GM23338 (cell line): ENCODE measurements at regions not wholly inside any gene's neighbourhood (a gene's known extent, or its start where the extent isn't known, plus 50 kb on each side); places are given as distances from the start of the nearest gene placed in this dataset.
A peak's percentile ranks its signal among the peaks of the same experiment; 100 is the strongest.

Experiments used
- ATAC-seq: fragments of 200-7000 bp; cut with Tn5 transposase; 3 replicates; pipeline ENCODE4 v1.9.1; 2020
- DNase-seq: peaks from one replicate; pipeline ENCODE4 v3.0.0-alpha.2; 2015; ENCODE audit warnings: low spot score
- H2AFZ ChIP-seq: fragments of 200-600 bp; sonication (generic); 2 replicates; pipeline ENCODE4 v1.8.0; 2016; ENCODE audit warnings: antibody characterized with exemption, mild to moderate bottlenecking, moderate library complexity
- H3F3A ChIP-seq: fragments of 200-600 bp; sonication (generic); replicated peaks from 2 replicates; pipeline ENCODE4 v1.8.0; 2017; ENCODE audit warnings: antibody characterized with exemption, mixed run types, low read depth
- H3K27ac ChIP-seq: fragments of 200-600 bp; sonication (generic); 2 replicates; pipeline ENCODE4 v1.6.1; 2016; ENCODE audit warnings: low read depth
- H3K27me3 ChIP-seq: fragments of 200-600 bp; sonication (generic); 2 replicates; pipeline ENCODE4 v1.8.0; 2016; ENCODE audit warnings: mild to moderate bottlenecking, mixed run types, moderate library complexity; ENCODE audit not compliant: insufficient read depth
- H3K36me3 ChIP-seq: fragments of 200-600 bp; sonication (generic); 2 replicates; pipeline ENCODE4 v1.8.0; 2016; ENCODE audit warnings: mild to moderate bottlenecking; ENCODE audit not compliant: insufficient read depth
- H3K4me1 ChIP-seq: fragments of 200-600 bp; sonication (generic); 2 replicates; pipeline ENCODE4 v1.8.0; 2016; ENCODE audit warnings: mild to moderate bottlenecking, moderate library complexity; ENCODE audit not compliant: insufficient read depth
- H3K4me2 ChIP-seq: fragments of 200-600 bp; sonication (generic); 2 replicates; pipeline ENCODE4 v1.7.1; 2017; ENCODE audit warnings: mixed run types
- H3K4me3 ChIP-seq: fragments of 200-600 bp; sonication (generic); 2 replicates; pipeline ENCODE4 v1.6.1; 2016; ENCODE audit warnings: mixed run types
- H3K79me2 ChIP-seq: fragments of 200-600 bp; sonication (generic); replicated peaks from 2 replicates; pipeline ENCODE4 v1.8.0; 2017; ENCODE audit warnings: mild to moderate bottlenecking; ENCODE audit not compliant: insufficient read depth
- H3K9me2 ChIP-seq: fragments of 200-600 bp; sonication (generic); 2 replicates; pipeline ENCODE4 v1.8.0; 2017; ENCODE audit not compliant: insufficient read depth
- H4K20me1 ChIP-seq: fragments of 200-600 bp; sonication (generic); replicated peaks from 2 replicates; pipeline ENCODE4 v1.8.0; 2017; ENCODE audit warnings: mild to moderate bottlenecking; ENCODE audit not compliant: insufficient read depth
- H3K27ac Mint-ChIP-seq: 2 replicates; pipeline ENCODE4 v1.8.0; 2020; ENCODE audit warnings: inconsistent platforms, mild to moderate bottlenecking, moderate library complexity, mixed read lengths
- H3K27me3 Mint-ChIP-seq: 3 replicates; pipeline ENCODE4 v1.8.0; 2022; ENCODE audit warnings: low read depth, mild to moderate bottlenecking, moderate library complexity, mixed read lengths, inconsistent platforms; ENCODE audit not compliant: insufficient read depth, poor library complexity
- H3K36me3 Mint-ChIP-seq: 3 replicates; pipeline ENCODE4 v1.8.0; 2021; ENCODE audit warnings: low read depth, mild to moderate bottlenecking, inconsistent platforms, moderate library complexity, mixed read lengths
- H3K4me1 Mint-ChIP-seq: 3 replicates; pipeline ENCODE4 v1.8.0; 2020; ENCODE audit warnings: mild to moderate bottlenecking, inconsistent platforms, mixed read lengths
- H3K4me3 Mint-ChIP-seq: 3 replicates; pipeline ENCODE4 v1.8.0; 2021; ENCODE audit warnings: moderate library complexity, mild to moderate bottlenecking, inconsistent platforms, mixed read lengths
- H3K9me3 Mint-ChIP-seq: 3 replicates; pipeline ENCODE4 v1.8.0; 2020; ENCODE audit warnings: moderate library complexity, mild to moderate bottlenecking, inconsistent platforms, mixed read lengths
- NANOG ChIP-seq: IDR thresholded peaks from 2 replicates; pipeline ENCODE4 v1.6.1; 2016; ENCODE audit warnings: antibody characterized with exemption, borderline replicate concordance
- POLR2AphosphoS5 ChIP-seq: IDR thresholded peaks from 2 replicates; pipeline ENCODE4 v1.6.1; 2016; ENCODE audit warnings: antibody characterized with exemption, low read depth
- ZNF114 ChIP-seq: fragments of 250-450 bp; sonication (Bioruptor Pico); IDR thresholded peaks from 2 replicates; pipeline ENCODE4 v1.5.0; 2020; ENCODE audit warnings: mild to moderate bottlenecking, moderate library complexity
- TF ChIP-seq, protein P1 (sequence below): fragments of 250-450 bp; sonication (Bioruptor Pico); IDR thresholded peaks from 2 replicates; pipeline ENCODE4 v1.5.0; 2020; ENCODE audit warnings: mild to moderate bottlenecking, moderate library complexity
- TF ChIP-seq, protein P2 (sequence below): IDR thresholded peaks from one replicate; pipeline ENCODE4 v1.6.1; 2018; ENCODE audit warnings: antibody characterized with exemption; ENCODE audit not compliant: unreplicated experiment
- TF ChIP-seq, protein P3 (sequence below), 2 experiments: fragments of 200-600 bp in 1 of 2; sonication (generic) in 1 of 2; conservative IDR thresholded peaks; 2 replicates each; pipeline versions ENCODE4 v1.5.1 to v1.6.1; 2016 to 2017; ENCODE audit warnings: antibody characterized with exemption in 2 of 2, low read depth in 2 of 2, mild to moderate bottlenecking in 2 of 2, moderate library complexity in 1 of 2
- TF ChIP-seq, protein P4 (sequence below): IDR thresholded peaks from 2 replicates; pipeline ENCODE4 v1.6.1; 2016; ENCODE audit warnings: antibody characterized with exemption

DNA sequence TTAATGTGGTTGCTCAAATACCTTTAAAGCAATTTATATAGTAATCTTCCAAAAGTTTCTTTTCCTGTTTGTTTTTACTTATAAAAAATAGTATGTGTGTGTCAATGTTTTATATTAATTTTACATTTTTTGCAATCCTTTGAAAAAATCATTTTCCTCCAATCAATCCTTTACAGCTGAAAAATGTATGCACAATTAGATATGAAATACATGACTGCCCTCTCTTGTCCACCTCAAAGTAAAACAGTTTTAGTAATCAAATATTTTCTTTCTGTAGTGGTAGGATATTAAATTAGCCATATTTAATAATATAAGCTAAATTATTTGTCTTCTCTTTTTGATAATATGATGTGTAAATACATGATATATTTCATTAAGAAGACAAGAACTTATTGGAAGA is 269.9 kb downstream of the ADAMTS20 start:
- Mint-ChIP-seq H3K36me3 (peaks cover 11% of the 10 kb centered on the region), H3K4me3 (no peak overlapping the region), H3K4me1 (peaks cover 10% of the 10 kb centered on the region; the same call in 2 of the 3 replicates), H3K27ac (no peak overlapping the region), H3K9me3 (peaks cover 12% of the 10 kb centered on the region), H3K27me3 (peaks cover 2% of the 10 kb centered on the region)
- Histone ChIP-seq H3K27ac (no peak overlapping the region), H3K79me2 (no peaks in the 10 kb centered on the region), H3K4me2 (no peak overlapping the region), H2AFZ (no peak overlapping the region), H3F3A (no peaks in the 10 kb centered on the region), H3K36me3 (no peaks in the 10 kb centered on the region), H4K20me1 (no peaks in the 10 kb centered on the region), H3K4me1 (peaks cover 9% of the 10 kb centered on the region; the same call in 1 of the 2 replicates), H3K9me2 (no peaks in the 10 kb centered on the region; the same call in 1 of the 2 replicates), H3K27me3 (no peaks in the 10 kb centered on the region), H3K4me3 (no peak overlapping the region)
- no peak for DNase-seq
- ATAC-seq: no peak
- no peak for TF ChIP-seq ZNF114 (CRISPR knock-in tag)
- TF ChIP-seq, protein P1, sequence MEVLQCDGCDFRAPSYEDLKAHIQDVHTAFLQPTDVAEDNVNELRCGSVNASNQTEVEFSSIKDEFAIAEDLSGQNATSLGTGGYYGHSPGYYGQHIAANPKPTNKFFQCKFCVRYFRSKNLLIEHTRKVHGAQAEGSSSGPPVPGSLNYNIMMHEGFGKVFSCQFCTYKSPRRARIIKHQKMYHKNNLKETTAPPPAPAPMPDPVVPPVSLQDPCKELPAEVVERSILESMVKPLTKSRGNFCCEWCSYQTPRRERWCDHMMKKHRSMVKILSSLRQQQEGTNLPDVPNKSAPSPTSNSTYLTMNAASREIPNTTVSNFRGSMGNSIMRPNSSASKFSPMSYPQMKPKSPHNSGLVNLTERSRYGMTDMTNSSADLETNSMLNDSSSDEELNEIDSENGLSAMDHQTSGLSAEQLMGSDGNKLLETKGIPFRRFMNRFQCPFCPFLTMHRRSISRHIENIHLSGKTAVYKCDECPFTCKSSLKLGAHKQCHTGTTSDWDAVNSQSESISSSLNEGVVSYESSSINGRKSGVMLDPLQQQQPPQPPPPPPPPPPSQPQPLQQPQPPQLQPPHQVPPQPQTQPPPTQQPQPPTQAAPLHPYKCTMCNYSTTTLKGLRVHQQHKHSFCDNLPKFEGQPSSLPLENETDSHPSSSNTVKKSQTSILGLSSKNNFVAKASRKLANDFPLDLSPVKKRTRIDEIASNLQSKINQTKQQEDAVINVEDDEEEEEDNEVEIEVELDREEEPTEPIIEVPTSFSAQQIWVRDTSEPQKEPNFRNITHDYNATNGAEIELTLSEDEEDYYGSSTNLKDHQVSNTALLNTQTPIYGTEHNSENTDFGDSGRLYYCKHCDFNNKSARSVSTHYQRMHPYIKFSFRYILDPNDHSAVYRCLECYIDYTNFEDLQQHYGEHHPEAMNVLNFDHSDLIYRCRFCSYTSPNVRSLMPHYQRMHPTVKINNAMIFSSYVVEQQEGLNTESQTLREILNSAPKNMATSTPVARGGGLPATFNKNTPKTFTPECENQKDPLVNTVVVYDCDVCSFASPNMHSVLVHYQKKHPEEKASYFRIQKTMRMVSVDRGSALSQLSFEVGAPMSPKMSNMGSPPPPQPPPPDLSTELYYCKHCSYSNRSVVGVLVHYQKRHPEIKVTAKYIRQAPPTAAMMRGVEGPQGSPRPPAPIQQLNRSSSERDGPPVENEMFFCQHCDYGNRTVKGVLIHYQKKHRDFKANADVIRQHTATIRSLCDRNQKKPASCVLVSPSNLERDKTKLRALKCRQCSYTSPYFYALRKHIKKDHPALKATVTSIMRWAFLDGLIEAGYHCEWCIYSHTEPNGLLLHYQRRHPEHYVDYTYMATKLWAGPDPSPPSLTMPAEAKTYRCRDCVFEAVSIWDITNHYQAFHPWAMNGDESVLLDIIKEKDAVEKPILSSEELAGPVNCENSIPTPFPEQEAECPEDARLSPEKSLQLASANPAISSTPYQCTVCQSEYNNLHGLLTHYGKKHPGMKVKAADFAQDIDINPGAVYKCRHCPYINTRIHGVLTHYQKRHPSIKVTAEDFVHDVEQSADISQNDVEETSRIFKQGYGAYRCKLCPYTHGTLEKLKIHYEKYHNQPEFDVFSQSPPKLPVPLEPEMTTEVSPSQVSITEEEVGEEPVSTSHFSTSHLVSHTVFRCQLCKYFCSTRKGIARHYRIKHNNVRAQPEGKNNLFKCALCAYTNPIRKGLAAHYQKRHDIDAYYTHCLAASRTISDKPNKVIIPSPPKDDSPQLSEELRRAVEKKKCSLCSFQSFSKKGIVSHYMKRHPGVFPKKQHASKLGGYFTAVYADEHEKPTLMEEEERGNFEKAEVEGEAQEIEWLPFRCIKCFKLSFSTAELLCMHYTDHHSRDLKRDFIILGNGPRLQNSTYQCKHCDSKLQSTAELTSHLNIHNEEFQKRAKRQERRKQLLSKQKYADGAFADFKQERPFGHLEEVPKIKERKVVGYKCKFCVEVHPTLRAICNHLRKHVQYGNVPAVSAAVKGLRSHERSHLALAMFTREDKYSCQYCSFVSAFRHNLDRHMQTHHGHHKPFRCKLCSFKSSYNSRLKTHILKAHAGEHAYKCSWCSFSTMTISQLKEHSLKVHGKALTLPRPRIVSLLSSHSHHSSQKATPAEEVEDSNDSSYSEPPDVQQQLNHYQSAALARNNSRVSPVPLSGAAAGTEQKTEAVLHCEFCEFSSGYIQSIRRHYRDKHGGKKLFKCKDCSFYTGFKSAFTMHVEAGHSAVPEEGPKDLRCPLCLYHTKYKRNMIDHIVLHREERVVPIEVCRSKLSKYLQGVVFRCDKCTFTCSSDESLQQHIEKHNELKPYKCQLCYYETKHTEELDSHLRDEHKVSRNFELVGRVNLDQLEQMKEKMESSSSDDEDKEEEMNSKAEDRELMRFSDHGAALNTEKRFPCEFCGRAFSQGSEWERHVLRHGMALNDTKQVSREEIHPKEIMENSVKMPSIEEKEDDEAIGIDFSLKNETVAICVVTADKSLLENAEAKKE (CRISPR knock-in tag): no peak
- TF ChIP-seq, protein P2, sequence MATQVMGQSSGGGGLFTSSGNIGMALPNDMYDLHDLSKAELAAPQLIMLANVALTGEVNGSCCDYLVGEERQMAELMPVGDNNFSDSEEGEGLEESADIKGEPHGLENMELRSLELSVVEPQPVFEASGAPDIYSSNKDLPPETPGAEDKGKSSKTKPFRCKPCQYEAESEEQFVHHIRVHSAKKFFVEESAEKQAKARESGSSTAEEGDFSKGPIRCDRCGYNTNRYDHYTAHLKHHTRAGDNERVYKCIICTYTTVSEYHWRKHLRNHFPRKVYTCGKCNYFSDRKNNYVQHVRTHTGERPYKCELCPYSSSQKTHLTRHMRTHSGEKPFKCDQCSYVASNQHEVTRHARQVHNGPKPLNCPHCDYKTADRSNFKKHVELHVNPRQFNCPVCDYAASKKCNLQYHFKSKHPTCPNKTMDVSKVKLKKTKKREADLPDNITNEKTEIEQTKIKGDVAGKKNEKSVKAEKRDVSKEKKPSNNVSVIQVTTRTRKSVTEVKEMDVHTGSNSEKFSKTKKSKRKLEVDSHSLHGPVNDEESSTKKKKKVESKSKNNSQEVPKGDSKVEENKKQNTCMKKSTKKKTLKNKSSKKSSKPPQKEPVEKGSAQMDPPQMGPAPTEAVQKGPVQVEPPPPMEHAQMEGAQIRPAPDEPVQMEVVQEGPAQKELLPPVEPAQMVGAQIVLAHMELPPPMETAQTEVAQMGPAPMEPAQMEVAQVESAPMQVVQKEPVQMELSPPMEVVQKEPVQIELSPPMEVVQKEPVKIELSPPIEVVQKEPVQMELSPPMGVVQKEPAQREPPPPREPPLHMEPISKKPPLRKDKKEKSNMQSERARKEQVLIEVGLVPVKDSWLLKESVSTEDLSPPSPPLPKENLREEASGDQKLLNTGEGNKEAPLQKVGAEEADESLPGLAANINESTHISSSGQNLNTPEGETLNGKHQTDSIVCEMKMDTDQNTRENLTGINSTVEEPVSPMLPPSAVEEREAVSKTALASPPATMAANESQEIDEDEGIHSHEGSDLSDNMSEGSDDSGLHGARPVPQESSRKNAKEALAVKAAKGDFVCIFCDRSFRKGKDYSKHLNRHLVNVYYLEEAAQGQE: no peak
- TF ChIP-seq NANOG: no peak
- TF ChIP-seq, protein P3, sequence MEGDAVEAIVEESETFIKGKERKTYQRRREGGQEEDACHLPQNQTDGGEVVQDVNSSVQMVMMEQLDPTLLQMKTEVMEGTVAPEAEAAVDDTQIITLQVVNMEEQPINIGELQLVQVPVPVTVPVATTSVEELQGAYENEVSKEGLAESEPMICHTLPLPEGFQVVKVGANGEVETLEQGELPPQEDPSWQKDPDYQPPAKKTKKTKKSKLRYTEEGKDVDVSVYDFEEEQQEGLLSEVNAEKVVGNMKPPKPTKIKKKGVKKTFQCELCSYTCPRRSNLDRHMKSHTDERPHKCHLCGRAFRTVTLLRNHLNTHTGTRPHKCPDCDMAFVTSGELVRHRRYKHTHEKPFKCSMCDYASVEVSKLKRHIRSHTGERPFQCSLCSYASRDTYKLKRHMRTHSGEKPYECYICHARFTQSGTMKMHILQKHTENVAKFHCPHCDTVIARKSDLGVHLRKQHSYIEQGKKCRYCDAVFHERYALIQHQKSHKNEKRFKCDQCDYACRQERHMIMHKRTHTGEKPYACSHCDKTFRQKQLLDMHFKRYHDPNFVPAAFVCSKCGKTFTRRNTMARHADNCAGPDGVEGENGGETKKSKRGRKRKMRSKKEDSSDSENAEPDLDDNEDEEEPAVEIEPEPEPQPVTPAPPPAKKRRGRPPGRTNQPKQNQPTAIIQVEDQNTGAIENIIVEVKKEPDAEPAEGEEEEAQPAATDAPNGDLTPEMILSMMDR (conservative IDR thresholded peaks at IDR 0.05; ENCODE audit: low read depth in 2 of 2): peak in 1 of 2 experiments; percentile 50; a peak in 3 of 4 replicates
- TF ChIP-seq, protein P4, sequence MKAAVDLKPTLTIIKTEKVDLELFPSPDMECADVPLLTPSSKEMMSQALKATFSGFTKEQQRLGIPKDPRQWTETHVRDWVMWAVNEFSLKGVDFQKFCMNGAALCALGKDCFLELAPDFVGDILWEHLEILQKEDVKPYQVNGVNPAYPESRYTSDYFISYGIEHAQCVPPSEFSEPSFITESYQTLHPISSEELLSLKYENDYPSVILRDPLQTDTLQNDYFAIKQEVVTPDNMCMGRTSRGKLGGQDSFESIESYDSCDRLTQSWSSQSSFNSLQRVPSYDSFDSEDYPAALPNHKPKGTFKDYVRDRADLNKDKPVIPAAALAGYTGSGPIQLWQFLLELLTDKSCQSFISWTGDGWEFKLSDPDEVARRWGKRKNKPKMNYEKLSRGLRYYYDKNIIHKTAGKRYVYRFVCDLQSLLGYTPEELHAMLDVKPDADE: no peak
- TF ChIP-seq POLR2AphosphoS5: no peak
